ENCODE measurements at regions not wholly inside any gene's neighbourhood (a gene's known extent, or its start where the extent isn't known, plus 50 kb on each side); places are given as distances from the start of the nearest gene placed in this dataset.

DNA sequence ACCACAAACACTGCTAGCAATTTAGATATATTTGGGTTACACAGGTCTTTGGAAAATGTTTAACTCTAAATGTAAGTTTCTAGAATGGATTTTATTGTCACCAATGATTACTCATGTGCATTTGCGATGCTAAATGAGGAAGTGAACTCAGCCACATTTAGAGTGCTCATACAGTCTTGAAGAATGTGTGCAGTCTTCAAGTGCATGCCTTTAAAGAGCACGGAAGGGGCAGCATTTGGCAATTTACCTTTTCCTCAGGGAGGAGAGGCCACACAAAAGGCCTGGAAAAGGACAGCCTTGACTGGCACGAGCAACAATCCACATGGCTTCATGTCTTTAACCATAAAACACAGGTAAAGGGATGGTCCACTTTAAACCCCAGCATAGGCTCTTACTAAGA, 78.5 kb upstream of the STK17B start:
- H3K4me1 Mint-ChIP-seq = no peaks in the 10 kb centered on the region
- H3K27me3 Mint-ChIP-seq (ENCODE audit: low read depth) = no peaks in the 10 kb centered on the region
- TF ChIP-seq, protein P1, sequence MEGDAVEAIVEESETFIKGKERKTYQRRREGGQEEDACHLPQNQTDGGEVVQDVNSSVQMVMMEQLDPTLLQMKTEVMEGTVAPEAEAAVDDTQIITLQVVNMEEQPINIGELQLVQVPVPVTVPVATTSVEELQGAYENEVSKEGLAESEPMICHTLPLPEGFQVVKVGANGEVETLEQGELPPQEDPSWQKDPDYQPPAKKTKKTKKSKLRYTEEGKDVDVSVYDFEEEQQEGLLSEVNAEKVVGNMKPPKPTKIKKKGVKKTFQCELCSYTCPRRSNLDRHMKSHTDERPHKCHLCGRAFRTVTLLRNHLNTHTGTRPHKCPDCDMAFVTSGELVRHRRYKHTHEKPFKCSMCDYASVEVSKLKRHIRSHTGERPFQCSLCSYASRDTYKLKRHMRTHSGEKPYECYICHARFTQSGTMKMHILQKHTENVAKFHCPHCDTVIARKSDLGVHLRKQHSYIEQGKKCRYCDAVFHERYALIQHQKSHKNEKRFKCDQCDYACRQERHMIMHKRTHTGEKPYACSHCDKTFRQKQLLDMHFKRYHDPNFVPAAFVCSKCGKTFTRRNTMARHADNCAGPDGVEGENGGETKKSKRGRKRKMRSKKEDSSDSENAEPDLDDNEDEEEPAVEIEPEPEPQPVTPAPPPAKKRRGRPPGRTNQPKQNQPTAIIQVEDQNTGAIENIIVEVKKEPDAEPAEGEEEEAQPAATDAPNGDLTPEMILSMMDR (conservative IDR thresholded peaks at IDR 0.05) = no peak
- H3K27ac Mint-ChIP-seq (ENCODE audit: unreplicated experiment) = no peak overlapping the region
- no peaks in the 10 kb centered on the region for H3K9me3 Mint-ChIP-seq
- no peak overlapping the region for H3K4me3 Mint-ChIP-seq
- H3K36me3 Mint-ChIP-seq (ENCODE audit: low read depth) = peaks cover 5% of the 10 kb centered on the region
- no peak for DNase-seq (ENCODE audit: low read depth, low spot score)

DNA sequence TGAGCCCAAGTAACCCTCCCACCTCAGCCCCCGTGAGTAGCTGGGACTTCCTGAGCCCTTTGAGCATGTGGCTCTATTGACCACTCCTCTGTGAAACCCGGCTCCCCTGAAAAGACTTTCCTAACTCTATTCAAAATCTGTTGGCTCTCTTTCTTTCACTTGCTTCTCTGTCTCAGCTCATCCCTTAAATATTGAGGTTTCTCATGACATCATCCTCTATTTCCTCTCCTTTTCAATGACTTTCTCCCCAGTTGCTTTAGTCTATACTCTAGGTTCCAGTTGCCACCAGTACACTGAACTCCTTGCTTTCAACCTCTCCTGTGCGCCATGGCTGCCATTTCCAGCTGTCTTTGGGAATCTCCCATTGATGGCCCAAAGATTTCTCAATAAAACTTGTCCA, 79.8 kb upstream of the STK17B start:
- Mint-ChIP-seq H3K36me3 (ENCODE audit: low read depth) (peaks cover 5% of the 10 kb centered on the region), H3K9me3 (no peaks in the 10 kb centered on the region), H3K4me1 (no peaks in the 10 kb centered on the region), H3K27ac (ENCODE audit: unreplicated experiment) (no peak overlapping the region), H3K4me3 (no peak overlapping the region), H3K27me3 (ENCODE audit: low read depth) (no peaks in the 10 kb centered on the region)
- DNase-seq (ENCODE audit: low read depth, low spot score) = no peak
- TF ChIP-seq, protein P1 (conservative IDR thresholded peaks at IDR 0.05) = no peak

DNA sequence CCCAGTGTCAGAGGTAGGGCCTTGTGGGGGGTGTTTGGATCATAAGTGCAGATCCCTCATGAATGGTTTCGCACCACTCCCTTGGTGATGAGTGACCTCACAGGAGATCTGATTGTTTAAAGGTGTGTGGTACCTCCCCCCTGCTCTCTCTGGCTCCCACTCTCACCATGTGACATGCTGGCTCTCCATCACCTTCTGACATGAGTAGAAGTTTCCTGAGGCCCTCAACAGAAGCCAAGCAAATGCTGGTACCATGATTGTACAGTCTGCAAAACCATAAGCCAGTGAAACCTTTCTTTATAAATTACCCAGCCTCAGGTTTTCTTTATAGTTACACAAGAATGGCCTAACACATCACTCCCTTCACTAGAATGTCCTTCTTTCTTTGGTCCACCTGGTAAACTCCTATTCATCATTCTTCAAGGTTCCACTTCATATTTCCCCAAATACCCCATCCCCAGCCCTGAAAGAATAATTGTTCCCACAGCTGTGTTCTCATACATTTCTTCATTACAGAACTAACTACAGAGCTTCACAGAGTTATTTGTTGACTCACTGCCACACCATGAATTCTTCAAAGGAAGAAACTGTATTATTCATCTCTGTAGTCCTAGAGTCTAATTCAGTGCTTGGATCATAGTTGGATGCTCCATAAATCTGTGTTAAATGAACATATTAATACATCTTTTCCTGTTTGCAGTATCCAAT, 81.2 kb upstream of the STK17B start:
- no peaks in the 10 kb centered on the region for H3K4me1 Mint-ChIP-seq
- TF ChIP-seq, protein P1 (conservative IDR thresholded peaks at IDR 0.05) = no peak
- H3K36me3 Mint-ChIP-seq (ENCODE audit: low read depth) = peaks cover 5% of the 10 kb centered on the region
- H3K27ac Mint-ChIP-seq (ENCODE audit: unreplicated experiment) = no peak overlapping the region
- H3K27me3 Mint-ChIP-seq (ENCODE audit: low read depth) = no peaks in the 10 kb centered on the region
- H3K4me3 Mint-ChIP-seq = no peak overlapping the region
- no peaks in the 10 kb centered on the region for H3K9me3 Mint-ChIP-seq
- no peak for DNase-seq (ENCODE audit: low read depth, low spot score)

DNA sequence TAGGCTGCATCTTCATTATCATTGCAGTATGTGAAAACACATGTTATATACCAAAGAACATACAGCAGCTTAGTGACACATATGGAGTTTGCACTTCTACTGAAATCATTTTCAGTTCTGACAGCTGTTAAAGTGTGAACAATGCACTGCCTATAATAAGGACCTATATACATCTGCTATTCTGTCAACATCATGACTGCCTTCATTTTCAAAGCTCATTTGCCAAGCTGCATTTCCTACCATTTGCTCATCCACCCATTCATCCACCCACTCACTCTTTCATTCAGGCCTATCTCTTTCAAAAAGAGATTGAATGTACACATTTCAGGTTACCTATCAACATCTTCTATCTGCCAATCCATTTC, 81.7 kb upstream of the STK17B start:
- DNase-seq (ENCODE audit: low read depth, low spot score) = no peak
- Mint-ChIP-seq H3K9me3 (no peaks in the 10 kb centered on the region), H3K36me3 (ENCODE audit: low read depth) (peaks cover 5% of the 10 kb centered on the region), H3K4me3 (no peak overlapping the region), H3K27me3 (ENCODE audit: low read depth) (no peaks in the 10 kb centered on the region), H3K27ac (ENCODE audit: unreplicated experiment) (no peak overlapping the region), H3K4me1 (no peaks in the 10 kb centered on the region)
- TF ChIP-seq, protein P1 (conservative IDR thresholded peaks at IDR 0.05) = no peak

DNA sequence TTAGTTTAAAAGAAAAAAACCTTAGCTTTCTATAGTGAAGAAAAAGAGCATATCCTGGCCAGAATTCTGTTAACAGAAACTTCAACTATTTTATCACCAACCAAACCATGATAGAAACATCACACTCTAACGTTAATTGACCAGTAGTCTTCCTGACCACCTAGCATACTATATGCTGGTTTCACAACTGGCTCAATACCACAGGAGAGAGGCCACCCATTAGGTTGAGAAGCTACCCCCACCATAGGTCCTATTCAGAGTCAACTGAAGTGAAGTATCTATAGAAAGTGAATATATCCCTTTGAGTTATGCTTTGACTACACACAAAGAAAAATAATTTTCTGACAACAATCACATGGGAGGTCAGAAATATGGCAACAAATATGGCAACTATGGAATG, 85.2 kb upstream of the STK17B start:
- H3K27me3 Mint-ChIP-seq (ENCODE audit: low read depth) = no peaks in the 10 kb centered on the region
- H3K4me1 Mint-ChIP-seq = peaks cover 5% of the 10 kb centered on the region
- H3K9me3 Mint-ChIP-seq = no peaks in the 10 kb centered on the region
- H3K27ac Mint-ChIP-seq (ENCODE audit: unreplicated experiment) = no peak overlapping the region
- TF ChIP-seq, protein P1 (conservative IDR thresholded peaks at IDR 0.05) = no peak
- DNase-seq (ENCODE audit: low read depth, low spot score) = no peak
- peaks cover 5% of the 10 kb centered on the region for H3K36me3 Mint-ChIP-seq (ENCODE audit: low read depth)
- H3K4me3 Mint-ChIP-seq = no peak overlapping the region
